HG02571 (cell line): ENCODE measurements at regions not wholly inside any gene's neighbourhood (a gene's known extent, or its start where the extent isn't known, plus 50 kb on each side); places are given as distances from the start of the nearest gene placed in this dataset.

Experiments
- ATAC-seq: cut with Tn5 transposase; IDR thresholded peaks from one replicate; pipeline ENCODE4 v1.9.1; 2021; ENCODE audit warnings: mild to moderate bottlenecking, moderate library complexity; ENCODE audit not compliant: unreplicated experiment

DNA sequence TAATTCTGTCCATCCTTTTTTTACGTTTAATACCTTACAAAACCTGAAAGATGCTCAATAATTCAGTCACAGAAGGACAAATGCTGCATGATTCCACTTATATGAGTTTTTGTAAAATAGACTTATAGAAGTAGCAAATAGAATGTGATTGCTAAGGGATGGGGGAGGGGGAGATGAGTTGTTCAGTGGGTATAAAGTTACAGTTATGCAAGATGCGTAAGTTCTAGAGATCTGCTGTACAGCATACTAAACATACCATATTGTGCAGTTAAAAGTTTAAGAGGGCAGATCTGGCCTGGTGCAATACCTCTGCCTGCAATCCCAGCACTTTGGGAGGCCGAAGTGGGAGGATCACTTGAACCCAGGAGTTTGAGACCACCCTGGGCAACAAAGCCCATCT, 78.8 kb downstream of the TET3 start:
- ATAC-seq: no peak

DNA sequence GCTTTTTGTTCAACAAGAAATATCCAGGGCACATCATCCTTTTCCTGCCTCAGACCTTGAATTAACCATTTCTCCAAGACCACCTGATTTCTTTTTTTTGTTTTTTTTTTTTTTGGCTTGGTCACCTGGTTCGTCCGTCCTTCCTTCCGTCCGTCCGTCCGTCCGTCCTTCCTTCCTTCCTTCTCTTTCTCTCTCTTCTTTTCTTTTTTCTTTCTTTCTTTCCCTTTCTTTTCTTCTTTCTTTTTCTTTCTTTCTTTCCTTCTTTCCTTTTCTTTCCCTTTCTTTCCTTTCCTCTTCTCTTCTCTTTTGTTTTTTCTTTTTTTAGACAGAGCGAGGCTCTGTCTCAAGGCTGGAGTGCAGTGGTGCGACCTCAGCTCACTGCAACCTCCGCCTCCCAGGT, 80.7 kb downstream of the TET3 start:
- ATAC-seq: no peak

DNA sequence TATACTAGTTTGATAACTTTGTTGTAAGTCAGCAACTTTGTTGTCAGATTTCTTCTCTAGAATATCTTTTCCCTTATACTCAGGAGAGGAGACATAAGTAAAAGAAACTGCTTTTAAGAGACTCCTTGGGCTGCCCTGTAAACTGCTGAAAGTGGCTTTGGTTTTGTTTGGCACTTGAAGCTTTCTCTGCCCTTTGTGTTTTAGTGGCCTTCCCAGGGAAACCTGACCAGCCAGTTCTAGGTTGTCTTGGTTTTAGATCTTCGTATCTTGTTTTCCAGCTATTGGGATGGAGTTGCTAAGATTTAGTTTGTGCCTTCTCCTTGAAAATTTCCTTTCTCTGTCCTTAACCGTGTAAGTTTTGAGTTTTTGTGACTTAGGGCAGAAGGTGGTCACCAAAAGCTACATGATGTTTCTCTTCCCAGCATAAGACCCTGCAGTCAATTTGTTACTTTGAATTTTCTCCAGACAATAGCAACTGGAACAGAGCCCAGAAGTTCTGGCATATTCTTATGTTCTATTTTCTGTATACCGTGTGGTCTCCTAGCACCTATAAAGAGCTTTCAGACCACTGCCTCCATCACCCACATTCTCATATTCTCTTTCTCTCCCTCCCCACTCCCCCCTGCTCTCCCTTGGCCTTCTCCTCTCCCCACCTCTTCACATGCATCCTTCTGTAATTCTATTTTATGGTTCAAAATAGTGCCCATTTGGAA, 81.1 kb downstream of the BOLA3 start:
- no peak for ATAC-seq

- no peak for ATAC-seq
Observed at GRCh38 chr2:74067221-74067747, 80.4 kb downstream of the BOLA3 start.

DNA sequence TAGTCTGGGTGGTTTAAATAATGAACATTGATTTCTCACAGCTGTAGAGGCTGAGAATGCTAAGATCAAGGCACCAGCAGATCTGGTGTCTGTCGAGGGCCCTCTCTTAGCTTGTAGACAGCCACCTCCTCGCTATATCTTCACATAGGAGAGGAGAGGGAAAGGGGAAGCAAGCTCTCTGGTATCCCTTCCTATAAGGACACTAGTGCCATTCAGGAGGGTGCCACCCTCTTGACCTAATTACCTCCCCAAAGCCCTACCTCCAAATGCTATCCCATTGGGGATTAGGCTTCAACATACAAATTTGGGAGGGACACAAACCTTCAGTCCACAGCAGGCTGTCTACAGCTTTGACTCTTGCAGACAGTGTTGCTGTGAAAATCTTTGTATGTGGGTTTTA, 76.7 kb downstream of the BOLA3 start:
- no peak for ATAC-seq

DNA sequence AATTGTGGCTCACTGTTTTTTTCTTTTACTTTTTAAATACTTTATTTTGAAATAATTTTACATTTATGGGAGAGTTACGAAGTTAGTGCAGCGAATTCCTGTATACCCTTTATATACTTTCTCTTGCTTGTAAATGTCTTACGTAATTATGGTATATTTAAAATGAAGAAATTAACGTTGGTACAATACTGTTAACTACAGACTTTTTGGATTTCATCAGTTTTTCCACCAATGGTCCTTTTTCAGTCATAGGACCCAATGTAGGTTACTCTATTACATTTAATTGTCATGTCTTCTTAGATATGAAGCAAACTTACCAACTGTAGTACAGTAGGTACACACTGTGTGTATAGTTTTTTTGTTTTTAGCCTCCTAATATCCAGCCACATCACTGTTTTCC, 76.3 kb downstream of the BOLA3 start:
- ATAC-seq: no peak

GRCh38 chr2:74072565-74072964, 75.1 kb downstream of the BOLA3 start:
- no peak for ATAC-seq

- ATAC-seq: no peak
Observed at GRCh38 chr2:74074487-74074886, 73.2 kb downstream of the BOLA3 start.

DNA sequence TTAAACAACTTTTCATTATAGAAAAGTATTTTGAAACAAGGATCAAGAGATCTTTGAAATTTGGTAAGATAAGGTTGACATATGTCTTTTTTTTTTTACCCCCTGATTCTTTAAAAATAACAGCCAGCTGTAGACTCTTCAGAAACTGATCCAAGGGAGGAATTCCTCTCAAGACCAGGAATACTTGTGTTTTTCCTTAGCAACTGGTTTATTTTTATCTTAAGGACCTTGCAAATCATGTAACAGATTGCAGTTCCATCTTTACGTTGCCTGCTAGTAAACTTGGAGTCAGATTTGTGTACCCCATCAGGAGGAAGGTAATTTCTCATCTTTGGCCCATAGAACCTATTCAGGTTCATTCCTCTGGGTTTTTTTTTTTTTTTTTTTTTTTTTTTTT, 71.6 kb downstream of the BOLA3 start:
- ATAC-seq: no peak

DNA sequence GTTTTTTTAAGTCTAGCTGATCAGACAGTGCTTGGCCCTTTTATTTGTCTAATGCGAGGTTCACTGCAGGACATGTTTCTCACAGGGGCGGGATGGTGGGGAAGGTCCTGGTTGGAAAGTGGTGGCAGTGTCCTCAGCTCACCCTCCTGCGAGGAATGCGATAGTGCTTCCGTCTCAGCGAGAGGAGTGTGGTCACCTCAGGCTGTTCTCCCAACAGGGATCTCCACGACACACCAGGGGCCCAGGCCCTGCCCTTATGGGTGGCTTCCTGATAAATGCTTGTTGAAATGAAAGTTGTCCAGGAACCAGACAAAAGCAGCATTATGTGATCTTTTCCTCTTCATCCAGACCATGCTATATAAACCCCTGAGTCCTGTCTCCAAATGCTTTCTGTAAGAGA, 70.1 kb downstream of the BOLA3 start:
- ATAC-seq: no peak

DNA sequence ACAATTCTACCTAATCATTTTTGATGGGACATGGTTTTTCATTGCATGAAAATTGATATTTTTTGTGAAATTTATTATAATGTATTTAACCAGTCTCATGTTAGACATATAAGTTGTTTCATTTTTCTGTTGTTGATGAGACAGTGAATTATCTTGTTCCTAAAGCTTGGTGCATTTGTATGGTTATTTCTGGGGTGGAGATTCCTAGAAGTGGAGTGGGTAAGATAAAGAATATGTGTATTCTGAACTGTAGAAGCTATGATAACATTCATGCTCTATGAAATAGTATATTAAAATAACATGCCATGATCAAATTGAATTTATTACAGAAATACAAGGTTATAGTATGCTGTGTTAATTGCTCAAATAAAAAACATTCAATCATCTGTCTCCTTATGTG, 69.2 kb downstream of the BOLA3 start:
- no peak for ATAC-seq

- peak; percentile 62 for ATAC-seq
Observed at GRCh38 chr2:74079522-74080341, 68.0 kb downstream of the BOLA3 start.

- peak; percentile 18 for ATAC-seq
Observed at GRCh38 chr2:74080346-74080745, 67.4 kb downstream of the BOLA3 start.

DNA sequence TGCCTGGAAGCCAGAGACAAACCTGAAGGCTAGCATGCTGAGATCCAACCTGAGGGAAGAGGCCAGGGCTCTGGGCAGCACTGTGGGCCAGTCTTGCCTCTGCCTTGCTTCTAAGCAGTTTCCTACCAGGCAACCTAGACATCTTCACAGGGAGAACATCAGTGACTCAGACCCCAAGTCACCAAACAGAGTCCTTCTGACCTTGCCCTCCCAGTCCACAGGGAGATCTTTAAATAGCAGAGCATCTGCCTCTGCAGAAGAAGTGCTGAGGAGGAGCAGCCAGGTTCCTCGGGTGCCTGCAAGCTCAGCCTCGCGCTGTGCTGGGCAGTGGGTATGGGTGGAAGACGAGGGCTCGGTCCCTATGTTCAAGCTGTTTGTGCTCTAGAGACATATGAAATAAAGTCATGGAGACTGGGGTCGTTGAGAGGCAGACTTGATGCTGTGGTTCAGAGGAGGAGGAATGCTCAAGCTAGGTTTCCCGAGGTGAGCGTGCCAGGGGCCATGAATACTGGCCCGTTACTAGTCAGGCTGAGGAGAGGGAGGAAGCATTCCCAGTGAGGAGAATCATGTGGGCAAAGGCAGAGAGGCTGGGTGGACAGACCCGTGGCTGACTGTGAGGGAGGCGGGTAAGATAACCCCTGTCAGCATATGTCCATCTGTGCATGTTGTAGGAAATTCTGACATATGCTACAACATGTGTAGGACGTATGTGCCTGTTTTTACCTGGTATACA, 66.5 kb downstream of the BOLA3 start:
- no peak for ATAC-seq

DNA sequence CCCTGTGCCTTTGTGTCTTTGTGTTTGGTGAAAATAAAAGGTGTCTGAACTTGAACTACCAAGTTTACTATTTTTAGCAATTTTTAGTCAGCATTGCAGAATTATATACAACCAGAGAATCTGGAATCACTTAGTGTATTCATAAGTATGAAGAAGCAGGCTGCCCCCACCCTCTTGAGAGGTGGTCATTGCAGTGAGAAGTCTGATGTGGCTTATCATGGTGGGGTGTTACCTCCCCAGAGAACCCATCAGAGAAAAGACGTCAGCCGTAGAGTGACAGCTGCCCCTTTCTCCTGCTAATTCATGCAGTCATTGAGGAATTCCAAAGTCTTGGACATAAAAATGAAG, 66.0 kb downstream of the BOLA3 start:
- ATAC-seq: no peak

DNA sequence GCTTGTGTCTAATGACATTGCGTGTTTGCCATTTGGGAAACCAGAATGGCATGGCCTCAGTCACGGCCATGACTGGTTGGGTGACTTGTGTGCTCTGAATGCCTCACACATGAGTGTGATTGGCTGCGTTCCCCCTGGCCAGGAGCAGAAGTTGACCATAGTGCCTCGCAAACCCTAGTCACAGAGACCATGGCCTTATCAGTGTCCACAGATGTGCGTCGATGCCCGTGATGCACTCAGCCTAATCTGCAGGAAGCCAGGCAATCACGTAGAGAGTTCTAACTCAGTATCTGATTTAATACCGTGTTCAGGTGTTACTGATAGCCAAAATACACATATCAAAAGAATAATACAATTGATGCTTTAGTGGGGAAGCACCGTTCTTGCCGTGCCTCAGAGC, 64.0 kb downstream of the BOLA3 start:
- ATAC-seq: no peak
